T-helper 2 cell (primary cell): ENCODE measurements at regions not wholly inside any gene's neighbourhood (a gene's known extent, or its start where the extent isn't known, plus 50 kb on each side); places are given as distances from the start of the nearest gene placed in this dataset.
"Not testable (repeated sequence)": the region's sequence is repeated elsewhere in the genome, so short reads cannot be mapped to it uniquely, and the experiment has no call there.

ENCODE experiments used
- DNase-seq, 5 experiments: peaks; one replicate each; pipeline versions ENCODE4 v3.0.0 to v3.0.0-alpha.2; 2012 to 2022

- no peak for DNase-seq
These were observed 73.2 kb downstream of the ZIC4 start for GRCh38 chr3:147333098-147333497.

GRCh38 chr3:147328711-147329110 is 77.6 kb downstream of the ZIC4 start:
- no peak for DNase-seq

GRCh38 chr3:147324356-147324755 is 82.0 kb downstream of the ZIC4 start:
- no peak for DNase-seq

GRCh38 chr3:147318900-147319299 is 87.4 kb downstream of the ZIC4 start:
- no peak for DNase-seq

- not testable (repeated sequence) for DNase-seq
These were observed 89.3 kb downstream of the ZIC4 start for GRCh38 chr3:147317080-147317479.

GRCh38 chr3:147313513-147313912 is 92.8 kb downstream of the ZIC4 start:
- DNase-seq: no peak

GRCh38 chr3:147312786-147313280 is 93.5 kb downstream of the ZIC4 start:
- DNase-seq: no peak

GRCh38 chr3:147311716-147312115 is 94.6 kb downstream of the ZIC4 start:
- no peak for DNase-seq

- no peak for DNase-seq
These were observed 100.7 kb downstream of the ZIC4 start for GRCh38 chr3:147305533-147306250.

- DNase-seq: no peak
These were observed 101.6 kb downstream of the ZIC4 start for GRCh38 chr3:147304756-147305155.

- no peak for DNase-seq
These were observed 104.6 kb downstream of the ZIC4 start for GRCh38 chr3:147301781-147302180.

- no peak for DNase-seq
These were observed 106.7 kb downstream of the ZIC4 start for GRCh38 chr3:147299656-147300055.

- DNase-seq: no peak
These were observed 107.8 kb downstream of the ZIC4 start for GRCh38 chr3:147298511-147298982.

- no peak for DNase-seq
These were observed 108.5 kb downstream of the ZIC4 start for GRCh38 chr3:147297761-147298350.

GRCh38 chr3:147287370-147287769 is 119.0 kb downstream of the ZIC4 start:
- not testable (repeated sequence) for DNase-seq

- DNase-seq: no peak
These were observed 136.4 kb downstream of the ZIC4 start for GRCh38 chr3:147269907-147270306.

- no peak for DNase-seq
These were observed 138.9 kb downstream of the ZIC4 start for GRCh38 chr3:147267434-147267833.

- DNase-seq: no peak
These were observed 148.4 kb downstream of the ZIC4 start for GRCh38 chr3:147257944-147258343.

GRCh38 chr3:147256739-147257138 is 149.6 kb downstream of the ZIC4 start:
- no peak for DNase-seq

- DNase-seq: no peak
These were observed 159.4 kb downstream of the ZIC4 start for GRCh38 chr3:147246906-147247305.

GRCh38 chr3:147245638-147246037 is 160.7 kb downstream of the ZIC4 start:
- not testable (repeated sequence) for DNase-seq

GRCh38 chr3:147245022-147245421 is 161.3 kb downstream of the ZIC4 start:
- DNase-seq: not testable (repeated sequence)

- DNase-seq: no peak
These were observed 161.9 kb downstream of the ZIC4 start for GRCh38 chr3:147244397-147244796.

- DNase-seq: no peak
These were observed 165.8 kb downstream of the ZIC4 start for GRCh38 chr3:147240581-147240980.
